RWPE1 (cell line): ENCODE measurements at regions not wholly inside any gene's neighbourhood (a gene's known extent, or its start where the extent isn't known, plus 50 kb on each side); places are given as distances from the start of the nearest gene placed in this dataset.

Source experiments
- CTCF ChIA-PET: fragments of 350-600 bp; sonication (Branson Sonifier 250); formaldehyde crosslinking; extraction: SDS; loops from one replicate; lab custom pipeline; 2021; lab: Yijun Ruan, JAX
- POLR2A ChIA-PET: fragments of 400-600 bp; formaldehyde crosslinking; extraction: SDS; loops from one replicate; lab custom pipeline; 2020; ENCODE audit warnings: antibody characterized with exemption; ENCODE audit not compliant: low non-redundant PET; lab: Yijun Ruan, JAX
- DNase-seq: peaks from one replicate; pipeline ENCODE4 v3.0.0; 2012; ENCODE audit warnings: low spot score
- H3K27ac ChIP-seq: fragments of 450-650 bp; 2 replicates; pipeline ENCODE4 v1.5.1; 2017
- CTCF ChIP-seq: fragments of 450-650 bp; conservative IDR thresholded peaks from 2 replicates; pipeline ENCODE4 v1.5.1; 2017; ENCODE audit warnings: low read depth, mild to moderate bottlenecking

DNA sequence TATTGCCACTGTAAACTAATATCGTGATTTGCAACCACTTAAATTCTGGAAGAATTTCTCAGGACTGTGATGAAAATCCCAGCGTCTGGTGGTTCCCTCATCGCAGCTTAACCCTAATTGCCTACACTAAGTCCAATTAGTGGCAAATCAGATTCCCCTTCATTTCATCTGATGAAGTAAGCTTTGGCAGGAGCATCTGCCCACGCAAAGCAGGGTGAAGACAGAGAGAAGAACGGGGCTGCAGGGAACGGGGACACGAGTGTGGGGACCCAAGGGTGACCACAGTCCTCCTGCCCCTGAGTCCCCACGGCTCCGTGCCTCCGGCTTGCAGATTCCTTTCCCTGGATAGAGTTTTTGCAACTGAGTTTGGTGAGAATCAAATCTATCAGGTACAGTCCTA lies 159.5 kb downstream of the LY86 start:
- CTCF ChIA-PET = interaction anchor here (0.7 kb wide), 1 partner anchor 115 kb away, joined by 3 read pairs; no protein-coding TSS in a partner anchor

DNA sequence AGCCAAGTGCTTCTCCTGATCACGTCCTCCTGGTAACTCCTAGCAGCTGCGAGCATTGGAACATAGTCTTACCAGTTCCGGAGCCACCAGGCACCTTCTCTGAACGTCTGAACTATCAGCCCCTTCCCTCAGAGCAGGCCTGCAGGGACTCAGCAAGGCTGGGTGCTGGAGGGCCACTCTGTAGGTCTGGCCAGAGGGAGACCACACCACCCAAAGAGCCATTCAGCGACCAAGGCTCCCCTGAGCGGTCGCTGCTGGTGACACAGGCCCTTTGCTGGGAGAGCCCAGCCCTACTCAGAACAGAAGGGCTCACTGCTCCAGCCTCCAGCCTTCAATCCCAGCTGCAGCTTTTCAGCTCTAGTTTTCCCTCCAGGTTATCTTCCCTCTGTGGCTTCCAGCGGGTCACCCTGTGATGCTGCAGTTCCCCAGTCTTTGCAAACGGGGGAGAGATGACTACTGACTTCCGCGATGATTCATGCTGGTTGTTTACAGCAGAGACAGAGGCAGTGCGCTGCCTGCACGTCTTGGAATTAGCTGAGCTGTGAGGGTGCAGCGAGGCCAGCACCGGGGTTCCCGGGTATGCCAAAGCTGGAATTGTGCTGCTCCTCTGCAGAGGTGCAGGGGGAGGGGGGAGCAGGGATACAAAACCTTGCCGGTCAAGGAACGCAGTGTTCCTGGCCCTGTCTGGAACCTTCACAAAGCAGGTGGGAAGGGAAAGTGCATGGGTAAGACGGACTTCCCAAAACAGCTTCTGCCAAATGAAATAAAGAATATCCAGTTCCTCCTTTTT lies 161.4 kb downstream of the LY86 start:
- POLR2A ChIA-PET = no interaction called here
- DNase-seq = peak; percentile 77
- CTCF ChIA-PET = interaction anchor here (0.5 kb wide), 1 partner anchor 393 kb away, joined by 3 read pairs; no protein-coding TSS in a partner anchor
- TF ChIP-seq CTCF = no peak
- H3K27ac ChIP-seq = peak overlapping the region; percentile 71

More for the DNA sequence above, 159.5 kb downstream of the LY86 start:
- POLR2A ChIA-PET = no interaction called here
- no peak for TF ChIP-seq CTCF
- no peak overlapping the region for H3K27ac ChIP-seq
- DNase-seq = no peak

DNA sequence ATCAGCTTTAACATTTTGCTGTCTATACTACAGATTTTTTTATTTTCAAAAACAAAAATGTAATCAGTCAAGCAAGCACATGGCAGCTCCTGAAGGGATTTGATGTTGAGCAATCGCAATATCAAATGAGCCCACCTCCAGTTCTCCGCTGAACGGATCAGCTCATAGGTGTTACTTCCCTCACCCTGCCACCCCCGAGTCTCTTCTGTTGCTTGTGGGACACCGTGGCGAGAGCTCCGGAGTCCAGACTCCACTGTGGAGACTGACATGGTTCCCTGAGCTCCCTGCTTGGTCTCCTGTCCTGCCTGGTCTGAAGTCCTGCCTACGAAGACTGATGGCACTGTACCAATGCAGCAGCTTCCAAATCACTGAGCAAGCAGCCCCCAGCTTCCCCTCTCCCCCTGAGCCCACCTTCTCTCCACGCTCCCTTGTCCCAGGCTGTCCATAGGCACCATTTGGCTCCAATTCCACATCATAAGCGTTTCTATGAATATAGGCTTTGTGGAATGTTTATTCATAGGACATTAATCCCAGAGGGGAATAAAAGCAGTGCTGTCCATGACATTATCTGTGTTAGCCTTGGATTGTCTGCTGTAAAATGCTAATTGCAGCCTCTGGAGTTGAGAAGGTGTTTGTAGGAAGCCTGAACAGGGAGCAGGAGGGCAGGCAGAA lies 162.2 kb downstream of the LY86 start:
- no peak for TF ChIP-seq CTCF
- H3K27ac ChIP-seq = peak overlapping the region; percentile 71
- no peak for DNase-seq
- ChIA-PET POLR2A (no interaction called here), CTCF (no interaction called here)

DNA sequence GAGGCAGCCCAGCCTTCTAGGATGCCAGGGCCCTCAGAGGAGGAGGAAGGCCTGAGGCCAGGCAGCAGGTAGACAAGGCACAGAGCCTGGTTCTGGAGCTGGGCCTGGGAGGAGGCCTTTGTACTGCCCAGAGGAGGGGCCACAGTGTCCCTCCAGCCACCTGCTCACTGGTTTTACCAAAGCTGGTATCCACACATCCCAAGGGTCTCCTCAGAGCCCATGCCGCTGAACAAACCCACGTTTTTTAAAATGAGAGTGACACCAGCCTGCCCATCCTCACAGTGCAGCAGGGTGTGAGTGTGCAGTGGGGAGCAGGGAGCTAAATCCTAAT lies 162.7 kb downstream of the LY86 start:
- ChIA-PET CTCF (no interaction called here), POLR2A (no interaction called here)
- H3K27ac ChIP-seq = peak overlapping the region; percentile 71
- DNase-seq = no peak
- no peak for TF ChIP-seq CTCF

- ChIA-PET CTCF (no interaction called here), POLR2A (no interaction called here)
- TF ChIP-seq CTCF = no peak
- peak overlapping the region; percentile 71 for H3K27ac ChIP-seq
- no peak for DNase-seq
Observed at GRCh38 chr6:6751619-6752023, 163.1 kb downstream of the LY86 start.

DNA sequence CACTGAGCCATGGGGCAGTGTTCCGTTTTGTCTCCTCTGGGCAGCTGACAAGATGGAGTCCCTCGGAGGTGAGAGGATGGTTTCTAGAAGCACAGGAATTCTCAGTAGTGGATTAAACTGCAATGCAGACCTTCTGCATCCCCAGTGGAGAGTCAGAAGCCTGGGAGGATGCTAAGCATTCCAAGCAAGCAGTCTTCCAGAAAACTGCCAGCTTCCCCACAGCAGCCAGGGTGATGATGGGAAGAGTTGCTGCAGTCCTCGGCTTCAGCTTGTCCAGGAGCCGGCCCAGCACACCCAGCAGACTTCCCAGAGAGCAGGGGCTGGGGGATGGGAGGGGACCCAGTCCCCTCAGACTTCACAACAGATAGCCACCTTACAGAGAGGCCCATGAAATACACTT lies 163.6 kb downstream of the LY86 start:
- POLR2A ChIA-PET = no interaction called here
- DNase-seq = no peak
- peak overlapping the region; percentile 71 for H3K27ac ChIP-seq
- TF ChIP-seq CTCF = no peak
- CTCF ChIA-PET = interaction anchor here (0.6 kb wide), 1 partner anchor 27 kb away, joined by 6 read pairs; no protein-coding TSS in a partner anchor
